EL (cell line): ENCODE measurements at regions not wholly inside any gene's neighbourhood (a gene's known extent, or its start where the extent isn't known, plus 50 kb on each side); places are given as distances from the start of the nearest gene placed in this dataset.
"Not testable (repeated sequence)": the region's sequence is repeated elsewhere in the genome, so short reads cannot be mapped to it uniquely, and the experiment has no call there.

Experiments
- DNase-seq: peaks from one replicate; pipeline ENCODE4 v3.0.0-alpha.2; 2016

GRCh38 chr16:80915079-80915450, 91.6 kb downstream of the CMC2 start:
- DNase-seq = no peak

DNA sequence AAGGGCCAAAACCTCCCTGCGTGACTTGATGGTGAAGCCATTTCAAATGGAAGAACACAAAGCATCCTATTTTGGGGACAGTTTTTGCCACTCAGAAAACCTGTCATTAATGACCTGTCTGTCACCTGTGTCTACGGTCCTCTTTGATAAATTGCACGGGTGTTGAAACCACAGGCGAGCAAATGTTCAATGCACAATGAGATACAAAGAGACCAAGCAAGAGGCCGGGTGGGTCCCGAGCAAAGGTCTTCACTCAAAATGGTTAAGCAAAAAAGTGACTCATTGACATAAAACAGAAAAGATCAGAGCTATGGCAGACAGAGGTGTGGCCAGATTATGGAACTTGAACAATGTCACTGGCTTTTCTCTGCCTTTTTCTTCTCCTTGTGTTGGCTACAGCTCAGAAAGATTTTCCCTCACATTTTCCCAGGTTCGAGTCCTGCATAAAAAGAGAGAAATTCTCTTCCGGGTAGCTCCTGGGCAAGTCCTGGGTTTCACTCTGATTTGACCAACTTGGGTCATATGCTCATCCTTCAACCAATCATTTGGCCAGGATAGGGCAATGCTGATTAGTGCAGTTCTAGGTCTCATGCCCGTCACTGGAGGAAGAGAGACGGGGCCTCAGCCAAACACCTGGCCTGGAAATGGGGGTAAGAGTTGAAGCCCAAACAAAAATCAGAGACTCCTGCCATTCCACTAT, 92.2 kb downstream of the CMC2 start:
- DNase-seq = no peak

DNA sequence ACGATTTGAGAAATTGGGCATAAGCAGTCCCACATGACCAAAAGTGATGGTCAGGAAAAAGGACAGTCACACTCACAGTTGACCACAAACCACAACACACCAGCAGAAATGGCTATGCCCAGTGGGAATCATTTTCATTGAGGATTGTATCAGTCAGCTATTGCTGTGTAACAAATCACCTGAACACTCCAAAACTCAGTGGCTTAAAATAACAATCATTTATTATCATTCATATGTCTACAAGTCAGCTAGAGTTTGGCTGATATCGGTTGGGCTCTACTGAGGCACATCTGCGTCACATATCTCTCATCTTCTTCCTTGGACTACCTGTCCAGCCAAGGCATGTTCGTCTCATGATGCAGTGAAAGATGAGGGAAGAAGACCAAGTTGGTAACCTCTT, 93.3 kb downstream of the CMC2 start:
- DNase-seq = no peak

DNA sequence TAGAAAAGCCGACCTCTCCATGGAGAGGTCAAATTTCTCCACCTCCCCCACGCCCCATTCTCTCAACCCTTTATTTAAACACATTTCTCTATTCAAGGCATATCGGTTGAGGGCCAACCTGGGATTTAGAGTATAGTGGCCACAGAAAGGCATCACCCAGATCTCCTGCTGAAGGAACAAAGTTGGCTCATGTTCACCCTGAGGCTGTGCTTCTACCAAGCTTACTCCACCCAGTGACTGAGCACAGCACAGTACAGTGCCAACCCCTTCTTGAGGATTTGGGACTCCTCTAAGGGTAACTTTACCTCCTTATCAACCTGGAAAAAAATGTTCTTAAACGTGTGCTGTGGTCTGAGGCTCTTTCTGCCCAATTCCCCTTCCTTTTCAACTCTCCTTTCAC, 94.0 kb downstream of the CMC2 start:
- DNase-seq = no peak

DNA sequence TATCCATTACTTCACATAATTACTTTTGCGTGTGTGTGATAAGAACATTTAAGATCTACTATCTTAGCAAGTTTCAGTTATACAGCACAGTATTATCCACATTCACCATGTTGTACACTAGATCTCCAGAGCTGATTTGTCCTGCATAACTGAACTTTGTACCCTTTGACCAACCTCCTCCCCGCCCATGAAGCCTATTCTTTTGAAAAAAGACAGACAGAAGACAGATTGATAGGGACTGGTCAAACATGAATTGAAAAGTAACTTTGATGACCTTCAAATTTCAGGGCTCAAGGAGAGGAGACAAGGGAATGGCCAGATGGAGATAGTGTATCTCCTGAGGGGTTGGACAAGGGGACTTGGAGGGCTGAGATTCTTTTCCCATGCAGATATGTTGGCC, 96.3 kb downstream of the CMC2 start:
- DNase-seq = no peak

DNA sequence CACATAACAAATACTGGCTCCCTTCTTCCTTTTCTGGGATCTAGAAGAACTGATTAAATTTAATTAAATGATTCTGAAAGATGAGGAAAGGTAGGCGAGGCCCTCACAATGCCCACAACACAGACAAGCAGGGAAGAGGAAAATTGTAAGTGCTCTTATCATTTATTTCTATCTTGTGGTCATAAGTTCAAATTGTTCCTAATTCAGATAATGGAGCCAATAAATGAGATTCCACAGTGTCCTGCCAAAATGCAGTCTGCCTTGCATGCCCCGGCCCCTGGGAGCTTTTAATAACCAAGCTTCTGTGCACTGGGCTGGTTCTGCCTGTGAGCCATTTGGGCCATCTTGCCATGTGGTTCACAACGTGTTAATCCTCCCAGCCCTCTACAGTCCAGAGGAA, 97.0 kb downstream of the CMC2 start:
- DNase-seq = no peak

DNA sequence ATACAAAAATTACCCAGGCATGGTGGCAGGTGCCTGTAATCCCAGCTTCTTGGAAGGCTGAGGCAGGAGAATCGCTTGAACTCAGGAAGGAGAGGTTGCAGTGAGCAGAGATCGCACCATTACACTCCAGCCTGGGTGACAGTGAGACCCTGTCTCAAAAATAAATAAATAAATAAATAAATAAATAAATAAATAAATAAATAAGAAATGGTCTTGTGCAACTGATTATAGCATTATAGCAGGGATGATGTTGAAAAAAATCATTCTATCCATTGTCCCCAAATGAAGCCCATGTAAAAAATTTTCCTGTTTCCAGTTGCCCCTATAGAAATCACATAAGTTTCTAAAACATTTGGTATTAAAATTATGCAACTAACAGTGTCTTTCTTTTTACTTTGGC, 100.5 kb downstream of the CMC2 start:
- DNase-seq = not testable (repeated sequence)

DNA sequence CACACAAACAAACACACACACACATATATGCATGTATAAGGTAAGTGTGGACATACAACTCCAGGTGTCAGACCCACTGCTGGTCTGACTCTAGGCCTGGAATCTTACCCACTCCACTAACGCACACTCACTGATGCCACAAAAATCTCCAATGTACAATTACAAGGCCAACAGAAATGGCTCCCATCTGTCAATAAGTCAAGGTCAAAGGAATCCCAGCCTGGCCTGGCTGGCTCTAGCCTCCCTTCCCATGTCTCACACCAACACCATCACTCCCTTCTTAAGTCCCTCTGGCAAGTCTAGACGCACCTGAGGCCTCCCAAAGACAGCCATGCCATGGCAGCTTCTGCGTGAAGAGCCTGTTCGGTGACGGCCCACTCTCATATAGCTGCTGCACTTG, 99.2 kb upstream of the CDYL2 start:
- no peak for DNase-seq

DNA sequence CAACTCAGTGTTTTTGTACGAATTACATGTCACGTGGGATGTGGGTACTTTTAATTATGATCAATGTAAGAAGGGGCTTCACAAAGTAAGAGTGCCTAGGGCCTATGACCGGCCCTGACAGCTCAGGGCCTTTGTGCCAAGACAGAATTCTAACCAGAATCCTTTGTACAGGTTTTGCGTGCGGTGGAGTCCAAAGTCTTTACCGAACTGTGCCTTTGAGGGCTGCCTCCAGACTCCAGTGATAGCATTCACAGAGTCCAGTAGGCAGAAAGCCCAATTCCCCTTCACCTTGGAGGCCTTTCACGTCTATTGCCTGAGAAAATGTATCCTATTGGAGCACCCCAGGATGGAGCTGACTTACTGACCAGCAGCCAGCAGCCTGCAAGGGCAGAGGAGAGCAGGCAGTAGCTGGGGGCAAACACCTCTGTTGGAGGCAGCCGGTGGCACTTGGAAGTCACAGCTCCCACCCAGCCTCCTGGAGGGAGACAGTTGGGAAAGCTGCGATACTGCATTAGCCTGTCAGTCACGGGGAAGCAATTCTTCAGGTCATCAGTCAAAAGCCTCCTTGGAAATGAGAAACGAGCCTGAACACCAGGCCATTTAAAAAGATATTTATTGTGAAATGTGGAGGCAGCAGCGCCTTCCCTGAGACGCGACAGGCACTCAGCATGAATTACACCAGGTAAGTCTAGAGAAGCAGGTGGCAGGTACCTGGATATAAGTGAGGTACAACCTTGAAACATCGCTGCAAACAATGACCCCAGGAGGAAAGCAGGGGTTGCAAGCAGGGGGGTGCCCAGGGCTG, 98.1 kb upstream of the CDYL2 start:
- no peak for DNase-seq

DNA sequence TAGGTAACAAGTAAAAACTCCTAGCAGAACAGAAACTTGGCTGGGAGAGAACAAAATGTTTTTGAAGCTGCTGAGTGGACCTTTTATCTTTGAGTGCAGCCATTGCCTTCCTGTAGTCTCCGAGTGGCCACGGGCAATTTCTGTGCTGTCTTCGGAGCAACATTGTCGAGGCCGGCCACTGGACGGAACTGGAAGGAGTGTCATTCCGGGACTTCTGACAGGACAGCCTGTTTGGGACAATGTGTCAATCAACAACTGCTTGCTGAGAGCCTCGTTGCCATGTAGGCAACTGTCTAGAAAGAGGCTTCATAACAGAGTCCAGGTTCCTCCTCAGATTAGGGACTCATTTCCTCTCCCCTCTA, 96.2 kb upstream of the CDYL2 start:
- no peak for DNase-seq

- peak; percentile 40 for DNase-seq
Observed at GRCh38 chr16:80899809-80900592, 95.6 kb upstream of the CDYL2 start.

DNA sequence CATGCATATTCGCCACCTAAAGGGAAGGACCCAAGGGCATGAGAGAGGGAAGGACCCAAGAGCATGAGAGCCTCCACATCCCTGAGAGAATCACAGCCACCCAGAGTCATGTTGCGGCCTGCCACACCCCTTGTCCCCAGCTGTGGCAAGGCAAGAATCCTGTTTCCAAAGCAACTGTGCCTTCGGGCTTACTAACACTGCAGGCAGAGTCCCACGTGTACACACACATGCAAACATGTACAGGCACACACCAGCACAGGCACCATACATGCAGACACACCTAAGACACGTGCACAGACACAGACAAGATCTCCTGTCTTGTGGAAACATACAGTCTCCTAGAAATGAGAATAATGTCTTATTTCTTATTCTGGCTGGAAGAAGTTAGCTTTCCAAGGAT, 92.4 kb upstream of the CDYL2 start:
- no peak for DNase-seq

DNA sequence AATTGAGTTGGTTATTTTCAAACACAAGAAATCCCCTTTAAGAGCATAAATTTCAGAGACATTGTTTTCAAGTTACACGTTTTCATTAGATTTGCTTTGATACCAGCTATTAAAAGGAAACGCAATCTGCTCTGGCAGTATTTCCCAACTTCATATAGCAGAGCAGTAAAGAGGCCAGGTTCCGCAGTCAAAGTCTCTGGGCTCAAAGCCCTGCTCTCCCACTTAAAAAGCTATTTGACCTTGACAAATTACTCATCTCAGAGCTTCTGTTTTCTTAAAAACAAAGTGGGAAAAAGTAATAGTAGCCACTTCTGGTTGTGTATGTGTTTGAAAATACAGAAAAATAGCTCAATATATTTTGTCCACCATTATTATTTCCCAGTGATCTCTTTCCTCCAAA, 89.7 kb upstream of the CDYL2 start:
- DNase-seq = no peak

- DNase-seq = no peak
Observed at GRCh38 chr16:80893686-80894085, 89.3 kb upstream of the CDYL2 start.

DNA sequence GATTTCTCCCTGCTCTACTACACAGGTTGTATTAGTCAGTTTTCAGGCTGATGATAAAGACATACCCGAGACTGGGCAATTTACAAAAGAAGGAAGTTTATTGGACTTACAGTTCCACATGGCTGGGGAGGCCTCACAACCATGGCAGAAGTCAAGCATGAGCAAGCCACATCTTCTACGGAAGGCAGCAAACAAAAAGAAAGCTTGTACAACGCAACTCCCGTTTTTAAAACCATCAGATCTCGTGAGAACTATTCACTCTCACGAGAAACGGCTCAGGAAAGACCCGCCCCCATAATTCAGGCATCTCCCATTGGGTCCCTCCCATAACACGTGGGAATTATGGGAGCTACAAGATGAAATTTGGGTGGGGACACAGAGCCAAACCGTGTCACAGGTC, 88.0 kb upstream of the CDYL2 start:
- DNase-seq = not testable (repeated sequence)

DNA sequence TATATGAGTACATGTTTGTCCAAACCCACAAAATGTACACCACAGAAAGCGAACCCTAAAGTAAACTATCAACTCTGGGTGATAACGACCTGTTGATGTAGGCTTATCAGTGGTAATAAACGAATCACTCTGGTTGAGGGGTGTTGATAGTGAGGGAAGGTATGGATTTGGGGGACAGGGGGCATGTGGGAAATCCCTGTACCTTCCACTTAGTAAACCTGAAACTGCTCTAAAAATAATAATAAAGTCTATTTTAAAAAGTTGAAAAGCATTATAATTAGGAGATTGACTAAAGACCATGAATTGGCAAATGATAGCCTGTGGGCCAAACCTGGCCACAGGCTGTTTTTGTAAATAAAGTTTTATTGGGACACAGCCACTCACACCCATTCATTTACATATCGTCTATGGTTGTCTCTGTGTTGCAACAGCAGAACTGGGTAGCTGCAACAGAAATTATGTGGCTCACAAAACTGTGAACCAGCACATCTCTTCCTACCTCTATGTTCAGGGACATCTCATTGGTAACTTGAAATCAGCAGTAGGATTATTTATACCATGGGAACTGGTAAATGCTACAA, 85.5 kb upstream of the CDYL2 start:
- no peak for DNase-seq

DNA sequence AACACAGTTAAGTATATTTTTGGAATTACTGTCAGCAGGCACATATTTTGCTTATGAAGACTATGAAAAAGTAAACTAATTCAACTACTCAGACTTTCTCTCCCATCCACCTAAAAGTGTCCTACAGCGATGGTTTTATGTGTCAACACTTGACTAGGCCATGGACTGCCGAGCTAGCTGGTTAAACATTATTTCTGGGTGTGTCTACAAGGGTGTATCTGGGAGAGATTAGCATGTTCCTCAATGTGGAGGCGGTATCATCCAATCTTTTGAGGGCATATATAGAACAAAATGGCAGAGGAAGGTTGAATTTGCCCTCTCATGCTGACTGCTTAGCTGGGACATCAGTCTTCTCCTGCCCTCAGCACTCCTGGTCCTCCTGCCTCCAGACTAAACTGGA, 82.7 kb upstream of the CDYL2 start:
- no peak for DNase-seq

GRCh38 chr16:80883816-80884215, 79.4 kb upstream of the CDYL2 start:
- DNase-seq = no peak

DNA sequence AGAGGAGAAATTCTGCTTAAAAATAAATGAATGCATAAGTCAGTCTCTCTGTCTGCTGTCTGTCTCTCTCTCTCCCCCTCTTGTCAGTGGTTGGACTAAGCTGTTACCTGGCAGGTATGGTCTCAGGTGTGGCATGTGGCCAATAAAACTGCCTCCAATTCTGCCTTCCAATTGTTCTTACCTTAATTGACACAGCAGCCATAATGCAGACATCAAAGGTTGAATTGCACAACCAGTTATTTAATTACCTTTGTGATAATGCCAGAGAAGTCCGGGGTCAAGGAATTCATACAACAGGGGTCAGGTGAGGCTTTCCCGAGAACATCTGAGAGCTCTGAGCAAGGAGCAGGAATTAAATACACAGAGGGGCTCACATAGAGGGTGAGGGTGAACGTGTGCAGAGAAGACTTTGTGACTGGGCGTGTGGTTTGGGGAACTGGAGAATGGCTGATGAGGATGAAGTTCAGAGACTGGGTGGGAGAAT, 78.8 kb upstream of the CDYL2 start:
- DNase-seq = no peak

DNA sequence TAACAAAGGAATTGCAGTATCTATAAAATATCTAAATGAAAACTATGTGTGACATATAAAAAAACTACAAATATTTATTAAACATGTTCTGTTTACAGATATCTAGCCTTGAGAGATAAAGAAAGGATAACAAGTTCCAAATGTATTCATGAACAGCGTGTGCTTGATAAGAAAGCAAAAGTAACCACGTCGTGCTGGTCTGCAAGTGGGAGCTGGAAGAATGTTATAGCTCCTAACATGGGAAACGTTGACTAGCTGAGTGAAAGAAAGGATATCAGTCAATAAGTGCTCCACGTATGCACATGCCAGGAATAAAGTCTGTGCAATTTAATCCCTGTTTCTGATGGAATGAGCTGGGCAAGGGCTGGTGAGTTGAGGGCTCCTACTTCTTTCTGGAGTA, 71.2 kb upstream of the CDYL2 start:
- peak; percentile 2 for DNase-seq

- no peak for DNase-seq
Observed at GRCh38 chr16:80874925-80875324, 70.5 kb upstream of the CDYL2 start.

DNA sequence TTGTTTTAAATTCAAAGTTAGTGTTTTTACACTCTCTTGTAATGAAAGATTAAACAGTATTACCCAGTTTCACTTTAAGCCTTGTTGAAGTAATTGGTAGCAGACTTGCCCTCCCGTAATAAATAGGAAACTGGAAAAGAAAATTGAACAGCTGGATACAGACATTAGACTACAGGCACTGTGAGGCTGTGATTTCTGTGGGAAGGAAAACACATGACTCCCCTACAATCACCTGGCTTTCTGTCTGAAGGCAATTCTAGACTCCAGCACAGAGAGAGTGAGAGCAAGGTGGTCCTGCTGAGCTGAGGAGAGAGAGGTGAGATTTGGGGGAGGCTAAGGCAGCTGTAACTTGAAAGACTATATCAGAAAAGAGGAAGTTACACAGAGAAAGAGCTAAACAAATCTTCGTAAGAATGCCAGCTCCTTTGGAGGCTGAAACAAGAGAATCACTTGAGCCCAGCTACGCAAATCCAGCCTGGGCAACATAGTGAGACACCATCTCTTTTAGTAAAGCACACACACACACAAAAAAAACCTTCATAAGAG, 57.8 kb upstream of the CDYL2 start:
- no peak for DNase-seq
